ENCODE measurements at regions not wholly inside any gene's neighbourhood (a gene's known extent, or its start where the extent isn't known, plus 50 kb on each side); places are given as distances from the start of the nearest gene placed in this dataset.

GRCh38 chr12:85558684-85559083, 277.5 kb downstream of the RASSF9 start:
- Histone ChIP-seq H3K27me3 (ENCODE audit: insufficient read depth in 3 of 3, low read length in 2 of 3) (no peaks in the 10 kb centered on the region), H3K4me3 (no peak overlapping the region), H3K36me3 (ENCODE audit: insufficient read depth in 1 of 2, low read depth in 1 of 2) (no peaks in the 10 kb centered on the region), H3K4me1 (no peaks in the 10 kb centered on the region), H3K27ac (no peak overlapping the region), H3K9me3 (no peaks in the 10 kb centered on the region)
- no peak for TF ChIP-seq CTCF (IDR thresholded peaks at IDR 0.05)
- ATAC-seq (no peak), DNase-seq (no peak)
- intact Hi-C loops (cut with DNase I): no loop called here

- DNase-seq: no peak
- ATAC-seq: no peak
- Histone ChIP-seq H3K27me3 (ENCODE audit: insufficient read depth in 3 of 3, low read length in 2 of 3) (no peaks in the 10 kb centered on the region), H3K9me3 (no peaks in the 10 kb centered on the region), H3K36me3 (ENCODE audit: insufficient read depth in 1 of 2, low read depth in 1 of 2) (no peaks in the 10 kb centered on the region), H3K4me3 (no peak overlapping the region), H3K4me1 (no peaks in the 10 kb centered on the region), H3K27ac (no peak overlapping the region)
- TF ChIP-seq CTCF (IDR thresholded peaks at IDR 0.05): no peak
- intact Hi-C loops (cut with DNase I): no loop called here
- 82 to 90% (median 85%) methylated on average over 2 of the region's 2 CpGs for WGBS, 3 donors
Observed at GRCh38 chr12:85559127-85559526, 277.1 kb downstream of the RASSF9 start.

GRCh38 chr12:85559536-85559935, 276.7 kb downstream of the RASSF9 start:
- Histone ChIP-seq H3K36me3 (ENCODE audit: insufficient read depth in 1 of 2, low read depth in 1 of 2) (no peaks in the 10 kb centered on the region), H3K27ac (no peak overlapping the region), H3K9me3 (no peaks in the 10 kb centered on the region), H3K4me3 (no peak overlapping the region), H3K27me3 (ENCODE audit: insufficient read depth in 3 of 3, low read length in 2 of 3) (no peaks in the 10 kb centered on the region), H3K4me1 (no peaks in the 10 kb centered on the region)
- DNase-seq: no peak
- intact Hi-C loops (cut with DNase I): no loop called here
- no peak for TF ChIP-seq CTCF (IDR thresholded peaks at IDR 0.05)
- no peak for ATAC-seq

GRCh38 chr12:85562765-85563164, 273.4 kb downstream of the RASSF9 start:
- H3K9me3 ChIP-seq: no peaks in the 10 kb centered on the region
- no peak for TF ChIP-seq CTCF (IDR thresholded peaks at IDR 0.05)
- H3K4me3 ChIP-seq: no peak overlapping the region
- no peaks in the 10 kb centered on the region for H3K27me3 ChIP-seq (ENCODE audit: insufficient read depth in 3 of 3, low read length in 2 of 3)
- intact Hi-C loops (cut with DNase I): no loop called here
- no peaks in the 10 kb centered on the region for H3K36me3 ChIP-seq (ENCODE audit: insufficient read depth in 1 of 2, low read depth in 1 of 2)
- DNase-seq (no peak), ATAC-seq (no peak)
- 83 to 88% (median 85%) methylated on average over 2 of the region's 2 CpGs for WGBS, 3 donors
- no peak overlapping the region for H3K27ac ChIP-seq
- no peaks in the 10 kb centered on the region for H3K4me1 ChIP-seq

- Histone ChIP-seq H3K4me3 (no peak overlapping the region), H3K27me3 (ENCODE audit: insufficient read depth in 3 of 3, low read length in 2 of 3) (no peaks in the 10 kb centered on the region), H3K27ac (no peak overlapping the region), H3K4me1 (no peaks in the 10 kb centered on the region), H3K36me3 (ENCODE audit: insufficient read depth in 1 of 2, low read depth in 1 of 2) (no peaks in the 10 kb centered on the region), H3K9me3 (no peaks in the 10 kb centered on the region)
- DNase-seq: no peak
- intact Hi-C loops (cut with DNase I): no loop called here
- no peak for TF ChIP-seq CTCF (IDR thresholded peaks at IDR 0.05)
- ATAC-seq: no peak
- WGBS, 3 donors: 71 to 93% (median 91%) methylated on average over 4 of the region's 4 CpGs
Observed at GRCh38 chr12:85564786-85565185, 271.4 kb downstream of the RASSF9 start.
